ENCODE measurements at regions not wholly inside any gene's neighbourhood (a gene's known extent, or its start where the extent isn't known, plus 50 kb on each side); places are given as distances from the start of the nearest gene placed in this dataset.

- Mint-ChIP-seq H3K27ac (no peak overlapping the region), H3K27me3 (no peaks in the 10 kb centered on the region), H3K4me3 (no peak overlapping the region), H3K4me1 (ENCODE audit: unreplicated experiment) (no peaks in the 10 kb centered on the region), H3K9me3 (peaks cover 4% of the 10 kb centered on the region), H3K36me3 (no peaks in the 10 kb centered on the region)
- no peak for DNase-seq (ENCODE audit: extremely low spot score, unreplicated experiment)
- TF ChIP-seq CTCF (conservative IDR thresholded peaks at IDR 0.05): no peak
These were observed 289.1 kb upstream of the ISX start for GRCh38 chr22:34776817-34777216.

GRCh38 chr22:34781681-34782080, 284.3 kb upstream of the ISX start:
- Mint-ChIP-seq H3K4me1 (ENCODE audit: unreplicated experiment) (peaks cover 23% of the 10 kb centered on the region), H3K27ac (no peak overlapping the region), H3K36me3 (no peaks in the 10 kb centered on the region), H3K27me3 (no peaks in the 10 kb centered on the region), H3K4me3 (no peak overlapping the region), H3K9me3 (peaks cover 4% of the 10 kb centered on the region)
- TF ChIP-seq CTCF (conservative IDR thresholded peaks at IDR 0.05): no peak
- no peak for DNase-seq (ENCODE audit: extremely low spot score, unreplicated experiment)

- Mint-ChIP-seq H3K9me3 (no peaks in the 10 kb centered on the region), H3K27me3 (no peaks in the 10 kb centered on the region), H3K36me3 (no peaks in the 10 kb centered on the region), H3K27ac (no peak overlapping the region), H3K4me1 (ENCODE audit: unreplicated experiment) (peaks cover 23% of the 10 kb centered on the region), H3K4me3 (no peak overlapping the region)
- no peak for DNase-seq (ENCODE audit: extremely low spot score, unreplicated experiment)
- no peak for TF ChIP-seq CTCF (conservative IDR thresholded peaks at IDR 0.05)
These were observed 282.5 kb upstream of the ISX start for GRCh38 chr22:34783436-34783835.

- DNase-seq (ENCODE audit: extremely low spot score, unreplicated experiment): no peak
- H3K4me1 Mint-ChIP-seq (ENCODE audit: unreplicated experiment): peaks cover 23% of the 10 kb centered on the region
- H3K9me3 Mint-ChIP-seq: no peaks in the 10 kb centered on the region
- no peak for TF ChIP-seq CTCF (conservative IDR thresholded peaks at IDR 0.05)
- no peak overlapping the region for H3K27ac Mint-ChIP-seq
- no peak overlapping the region for H3K4me3 Mint-ChIP-seq
- H3K27me3 Mint-ChIP-seq: no peaks in the 10 kb centered on the region
- no peaks in the 10 kb centered on the region for H3K36me3 Mint-ChIP-seq
These were observed 281.9 kb upstream of the ISX start for GRCh38 chr22:34784056-34784455.

GRCh38 chr22:34797826-34798225, 268.1 kb upstream of the ISX start:
- Mint-ChIP-seq H3K27me3 (peaks cover 7% of the 10 kb centered on the region), H3K4me1 (ENCODE audit: unreplicated experiment) (peaks cover 5% of the 10 kb centered on the region), H3K4me3 (no peak overlapping the region), H3K9me3 (no peaks in the 10 kb centered on the region), H3K36me3 (no peaks in the 10 kb centered on the region), H3K27ac (no peak overlapping the region)
- DNase-seq (ENCODE audit: extremely low spot score, unreplicated experiment): no peak
- TF ChIP-seq CTCF (conservative IDR thresholded peaks at IDR 0.05): no peak

- TF ChIP-seq CTCF (conservative IDR thresholded peaks at IDR 0.05): no peak
- no peak for DNase-seq (ENCODE audit: extremely low spot score, unreplicated experiment)
- Mint-ChIP-seq H3K36me3 (no peaks in the 10 kb centered on the region), H3K4me3 (no peak overlapping the region), H3K27me3 (peaks cover 7% of the 10 kb centered on the region), H3K9me3 (no peaks in the 10 kb centered on the region), H3K27ac (no peak overlapping the region), H3K4me1 (ENCODE audit: unreplicated experiment) (peaks cover 5% of the 10 kb centered on the region)
These were observed 267.4 kb upstream of the ISX start for GRCh38 chr22:34798605-34799004.
